GM12891 (cell line): ENCODE measurements at regions not wholly inside any gene's neighbourhood (a gene's known extent, or its start where the extent isn't known, plus 50 kb on each side); places are given as distances from the start of the nearest gene placed in this dataset.

Experiments
- DNase-seq: peaks from one replicate; pipeline ENCODE4 v3.0.0; 2011; ENCODE audit warnings: low spot score; ENCODE audit not compliant: insufficient read length
- FAIRE-seq: peaks from 2 replicates; lab custom pipeline; 2011; peaks lifted over from hg19 to GRCh38; lab: Jason Lieb, UNC
- PAX5 ChIP-seq: IDR thresholded peaks from 2 replicates; pipeline ENCODE4 v1.6.1; 2011; ENCODE audit warnings: low read length, moderate library complexity, mild to moderate bottlenecking; ENCODE audit not compliant: insufficient read depth, severe bottlenecking
- POLR2A ChIP-seq: IDR thresholded peaks from 2 replicates; pipeline ENCODE4 v1.6.1; 2011; ENCODE audit warnings: low read depth, low read length, control low read depth
- POLR2AphosphoS5 ChIP-seq: IDR thresholded peaks from 2 replicates; pipeline ENCODE4 v1.6.1; 2011; ENCODE audit warnings: low read depth, low read length, control low read depth
- POU2F2 ChIP-seq: IDR thresholded peaks from 2 replicates; pipeline ENCODE4 v1.6.1; 2011; ENCODE audit warnings: low read depth, mild to moderate bottlenecking, control low read depth, low read length, moderate library complexity
- SPI1 ChIP-seq: IDR thresholded peaks from 2 replicates; pipeline ENCODE4 v1.6.1; 2011; ENCODE audit warnings: low read depth, low read length, control low read depth
- TAF1 ChIP-seq: IDR thresholded peaks from 2 replicates; pipeline ENCODE4 v1.6.1; 2011; ENCODE audit warnings: low read depth, low read length, control low read depth

DNA sequence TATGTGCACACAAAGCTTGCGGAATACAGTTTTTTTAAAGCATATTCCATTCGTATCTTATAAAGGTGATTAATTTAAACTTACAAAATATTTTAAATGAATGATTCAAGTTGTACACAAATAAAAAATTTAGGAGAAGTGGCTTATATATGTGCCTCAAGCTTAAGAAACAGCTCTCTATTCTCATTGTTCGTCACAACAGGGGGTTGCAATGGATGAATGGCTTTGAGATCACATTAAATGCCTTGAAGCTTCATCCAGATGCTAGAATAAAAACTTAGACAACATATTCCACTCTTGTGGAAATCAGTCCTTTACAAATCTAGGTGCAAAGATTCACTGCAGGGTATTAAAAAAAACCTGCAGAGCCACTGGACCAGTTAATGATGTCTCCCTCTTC, 303.9 kb upstream of the LRFN5 start:
- TF ChIP-seq SPI1 (no peak), TAF1 (no peak), PAX5 (no peak), POLR2AphosphoS5 (no peak), POU2F2 (no peak), POLR2A (no peak)
- FAIRE-seq (no peak), DNase-seq (no peak)

DNA sequence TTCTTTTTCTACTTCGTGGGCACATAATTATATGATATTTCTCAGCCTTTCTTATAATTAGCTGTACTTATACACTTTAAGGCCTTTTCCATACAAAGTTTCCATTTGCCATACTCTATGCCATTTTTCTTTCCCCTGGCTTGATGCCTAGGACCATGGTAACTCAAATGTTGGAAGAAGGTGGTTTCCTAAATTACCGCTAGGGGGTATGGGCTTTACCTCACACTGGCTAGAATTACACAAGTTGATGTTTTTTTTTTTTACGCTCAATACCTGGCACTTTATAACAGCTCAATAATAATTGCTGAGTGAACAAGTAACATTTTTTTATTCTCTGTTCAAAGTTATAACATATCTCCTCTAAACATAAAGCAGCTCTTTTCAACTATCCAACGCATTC, 306.8 kb upstream of the LRFN5 start:
- DNase-seq (no peak), FAIRE-seq (no peak)
- no peak for TF ChIP-seq PAX5
- TF ChIP-seq SPI1 = no peak
- no peak for TF ChIP-seq POLR2AphosphoS5
- no peak for TF ChIP-seq POLR2A
- no peak for TF ChIP-seq TAF1
- no peak for TF ChIP-seq POU2F2

DNA sequence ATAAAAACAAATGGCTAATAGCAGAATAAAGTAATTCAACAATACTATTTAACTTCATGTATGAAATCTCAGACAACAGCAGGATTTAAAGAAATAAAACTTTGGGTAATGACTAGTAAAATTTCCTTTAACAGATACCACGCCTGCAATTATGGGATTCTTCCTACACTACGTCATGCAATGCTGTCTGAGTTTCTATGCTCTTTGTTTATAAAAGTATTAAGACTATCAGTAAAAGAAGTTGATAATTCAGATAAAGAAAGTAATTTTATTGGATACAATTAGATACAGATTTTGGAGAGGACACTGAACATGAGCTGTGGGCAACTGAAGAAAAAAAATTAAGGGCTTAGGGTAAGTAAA, 308.4 kb upstream of the LRFN5 start:
- FAIRE-seq = no peak
- TF ChIP-seq POLR2AphosphoS5 (no peak), TAF1 (no peak), SPI1 (no peak), POU2F2 (no peak), PAX5 (no peak)
- no peak for DNase-seq

DNA sequence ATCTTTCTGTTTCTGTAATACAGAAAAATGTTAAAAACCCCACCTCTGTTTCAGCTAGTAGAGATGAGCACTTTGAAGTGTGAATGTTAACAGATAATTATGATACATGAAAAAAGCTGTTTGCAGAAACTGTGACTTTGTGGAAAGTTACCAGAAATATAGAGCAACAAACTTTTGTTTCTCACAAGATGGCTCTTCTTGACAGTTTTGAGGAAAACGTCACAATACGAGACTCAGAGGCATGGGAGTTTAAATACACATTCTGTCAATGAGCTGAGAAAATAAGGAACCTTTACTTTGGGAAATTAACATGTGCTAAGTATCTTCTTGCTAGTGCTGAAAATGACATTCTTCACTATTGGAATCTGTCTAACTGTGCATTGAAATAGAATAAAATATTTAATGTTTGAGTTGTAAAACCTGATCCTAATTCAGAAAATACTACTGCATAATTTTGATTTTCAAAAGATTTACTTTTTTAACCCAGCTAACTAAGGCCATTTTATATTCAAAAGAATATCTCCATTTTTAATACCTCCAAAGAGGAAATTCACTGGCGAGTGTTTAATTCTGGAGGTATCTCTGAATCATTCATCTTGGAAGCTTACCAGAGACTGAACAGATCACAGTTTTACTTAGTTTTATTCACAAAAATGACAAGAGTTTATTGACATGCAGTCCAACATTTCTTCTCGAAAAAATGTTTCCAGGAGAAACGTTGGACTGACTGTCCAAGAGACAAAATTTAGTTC, 308.9 kb upstream of the LRFN5 start:
- TF ChIP-seq POLR2A (no peak), TAF1 (no peak), POU2F2 (no peak), PAX5 (no peak), POLR2AphosphoS5 (no peak), SPI1 (no peak)
- DNase-seq (no peak), FAIRE-seq (no peak)

DNA sequence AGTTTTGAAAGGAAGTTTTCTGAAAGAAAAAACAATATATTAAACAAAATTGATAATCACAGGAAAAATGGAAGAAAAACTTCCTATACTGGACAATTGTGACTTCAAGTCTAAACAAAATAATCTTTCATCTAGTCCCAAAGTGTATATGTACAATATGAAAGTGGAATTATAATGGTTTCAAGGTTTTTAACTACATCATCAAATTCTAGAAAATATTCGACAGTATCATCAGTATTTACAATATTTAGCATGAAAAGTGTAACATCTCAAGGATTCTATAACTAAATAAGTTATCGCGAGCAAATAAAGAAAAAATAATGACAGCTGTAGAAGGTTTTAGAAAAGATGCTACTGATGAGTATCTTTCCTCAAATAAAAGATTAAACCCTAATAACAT, 310.9 kb upstream of the LRFN5 start:
- TF ChIP-seq TAF1 (no peak), POU2F2 (no peak), PAX5 (no peak), POLR2AphosphoS5 (no peak), POLR2A (no peak), SPI1 (no peak)
- no peak for DNase-seq
- FAIRE-seq = no peak

DNA sequence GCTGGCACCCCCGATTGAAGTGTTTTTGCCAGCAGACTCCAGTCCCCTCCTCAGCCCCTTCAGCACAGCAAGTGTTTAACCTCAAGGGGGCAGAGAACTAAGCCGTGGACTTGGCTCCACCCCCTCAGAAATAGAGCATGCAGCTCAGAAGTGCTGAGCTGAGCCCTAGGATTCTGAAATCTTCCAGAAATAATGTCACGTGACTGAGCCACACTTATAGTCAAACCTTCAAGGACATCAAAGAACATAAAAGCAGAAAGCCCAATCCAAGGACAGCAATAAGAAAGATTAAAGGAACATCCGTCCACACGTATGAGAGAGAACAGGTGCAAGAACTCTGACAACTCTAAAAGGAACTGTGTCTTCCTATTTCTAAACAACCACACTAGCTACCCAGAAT, 317.7 kb upstream of the LRFN5 start:
- FAIRE-seq (no peak), DNase-seq (no peak)
- TF ChIP-seq SPI1 = no peak
- TF ChIP-seq TAF1 = no peak
- no peak for TF ChIP-seq POLR2A
- no peak for TF ChIP-seq POLR2AphosphoS5
- TF ChIP-seq POU2F2 = no peak
- TF ChIP-seq PAX5 = no peak

DNA sequence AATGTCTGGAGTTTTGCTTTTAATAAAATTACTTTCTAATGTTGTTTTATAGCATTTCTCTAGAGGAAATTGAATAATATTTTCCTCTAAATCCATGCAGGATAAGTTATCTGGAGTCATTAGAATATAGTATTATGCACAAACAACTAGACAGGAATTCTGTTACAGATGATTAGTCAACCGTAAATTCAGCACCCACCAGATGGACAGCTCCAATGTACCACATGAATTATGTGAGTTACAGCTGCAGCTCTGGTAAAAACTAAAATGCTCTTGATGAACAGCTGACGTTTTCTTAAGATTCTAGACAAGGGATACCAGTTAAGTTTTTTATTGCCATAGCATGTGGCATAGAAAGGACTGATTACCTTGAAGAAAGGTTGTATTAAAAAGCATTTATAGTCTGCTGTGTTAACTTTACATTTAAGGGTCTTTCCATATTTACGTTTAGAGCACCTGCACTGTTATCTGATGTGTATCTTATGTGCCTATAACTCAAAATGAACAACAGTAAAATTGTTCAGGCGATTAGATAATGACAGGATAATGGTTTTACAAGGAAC, 321.4 kb upstream of the LRFN5 start:
- no peak for FAIRE-seq
- DNase-seq = no peak
- TF ChIP-seq SPI1 (no peak), PAX5 (no peak), POLR2AphosphoS5 (no peak), TAF1 (no peak), POLR2A (no peak), POU2F2 (no peak)

DNA sequence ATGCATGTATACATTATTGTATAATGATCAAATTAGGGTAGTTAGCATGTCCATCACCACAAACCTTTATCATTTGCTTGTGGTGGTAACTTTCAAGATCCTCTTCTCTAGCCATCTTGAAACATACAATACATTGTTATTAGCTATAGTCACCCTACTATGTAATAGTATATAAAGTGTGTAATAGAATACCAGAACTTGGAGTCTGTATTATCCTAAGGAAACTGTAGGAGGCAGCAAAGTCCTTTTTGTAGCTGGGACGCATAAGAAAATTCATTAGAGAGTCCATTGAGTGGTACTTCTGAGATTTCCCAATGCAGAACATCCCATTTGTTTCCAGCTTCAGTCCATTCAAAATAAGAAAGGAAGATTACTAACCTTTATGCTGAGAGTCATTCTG, 325.9 kb upstream of the LRFN5 start:
- DNase-seq (no peak), FAIRE-seq (no peak)
- TF ChIP-seq POU2F2 = no peak

DNA sequence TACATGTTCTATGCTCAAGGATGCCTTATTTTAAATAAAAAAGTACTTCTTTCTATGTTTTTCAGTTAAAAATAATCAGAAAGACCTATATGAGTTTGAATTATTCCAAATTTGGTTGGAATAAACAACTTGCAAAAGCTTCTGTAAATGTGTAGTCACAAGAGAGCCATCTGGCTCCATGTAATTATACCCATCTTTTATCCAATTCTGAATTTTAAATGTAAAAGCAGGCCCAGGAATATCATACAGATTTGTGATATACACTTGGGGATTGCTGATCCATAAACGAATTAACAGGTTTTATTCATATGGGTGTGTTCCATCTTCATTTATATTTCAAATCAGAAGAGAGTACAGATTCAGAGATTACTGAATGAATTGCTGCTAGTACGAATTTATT, 329.2 kb upstream of the LRFN5 start:
- FAIRE-seq (no peak), DNase-seq (no peak)
- no peak for TF ChIP-seq TAF1
- no peak for TF ChIP-seq POLR2AphosphoS5
- no peak for TF ChIP-seq PAX5
- TF ChIP-seq POU2F2 = no peak
- no peak for TF ChIP-seq SPI1

DNA sequence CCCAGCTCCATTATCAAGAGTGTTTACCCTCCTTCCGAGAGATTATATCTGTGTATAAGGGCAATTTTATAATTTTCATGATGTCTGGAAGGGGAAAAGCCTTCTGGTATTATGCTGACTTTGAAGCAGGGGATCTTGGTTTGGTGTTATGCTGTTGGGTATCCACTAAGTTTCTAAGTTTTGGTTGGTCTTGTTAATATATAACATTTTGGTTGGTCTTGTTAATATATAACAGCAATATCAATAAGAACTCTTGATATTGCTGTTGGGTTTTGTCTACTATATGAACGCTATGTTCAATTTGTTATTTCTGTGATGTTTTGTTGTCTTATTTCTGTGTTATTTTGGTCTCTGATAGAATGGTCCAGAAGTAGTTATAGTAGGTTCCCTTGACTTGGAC, 349.2 kb upstream of the LRFN5 start:
- TF ChIP-seq PAX5 (no peak), SPI1 (no peak), TAF1 (no peak), POLR2AphosphoS5 (no peak), POLR2A (no peak), POU2F2 (no peak)
- FAIRE-seq = no peak
- DNase-seq = no peak
